Panc1 (cell line): ENCODE measurements at regions not wholly inside any gene's neighbourhood (a gene's known extent, or its start where the extent isn't known, plus 50 kb on each side); places are given as distances from the start of the nearest gene placed in this dataset.

Experiments
- POLR2AphosphoS5 ChIP-seq: IDR thresholded peaks from 2 replicates; pipeline ENCODE4 v1.6.1; 2012; ENCODE audit warnings: mild to moderate bottlenecking, low read depth, low read length, moderate library complexity
- REST ChIP-seq, 2 experiments: IDR thresholded peaks; 2 replicates each; pipeline ENCODE4 v1.6.1; 2011 to 2012; ENCODE audit warnings: low read depth in 2 of 2, control low read depth in 1 of 2, low read length in 1 of 2, mild to moderate bottlenecking in 1 of 2, moderate library complexity in 1 of 2; ENCODE audit not compliant: insufficient read depth in 1 of 2
- TCF7L2 ChIP-seq: IDR thresholded peaks from 2 replicates; pipeline ENCODE4 v1.6.1; 2011; ENCODE audit warnings: mild to moderate bottlenecking, low read depth, low read length, inconsistent platforms
- TF ChIP-seq, protein P1 (sequence below): fragments of 450-650 bp; IDR thresholded peaks from 2 replicates; pipeline ENCODE4 v1.5.1; 2017; ENCODE audit warnings: mild to moderate bottlenecking

DNA sequence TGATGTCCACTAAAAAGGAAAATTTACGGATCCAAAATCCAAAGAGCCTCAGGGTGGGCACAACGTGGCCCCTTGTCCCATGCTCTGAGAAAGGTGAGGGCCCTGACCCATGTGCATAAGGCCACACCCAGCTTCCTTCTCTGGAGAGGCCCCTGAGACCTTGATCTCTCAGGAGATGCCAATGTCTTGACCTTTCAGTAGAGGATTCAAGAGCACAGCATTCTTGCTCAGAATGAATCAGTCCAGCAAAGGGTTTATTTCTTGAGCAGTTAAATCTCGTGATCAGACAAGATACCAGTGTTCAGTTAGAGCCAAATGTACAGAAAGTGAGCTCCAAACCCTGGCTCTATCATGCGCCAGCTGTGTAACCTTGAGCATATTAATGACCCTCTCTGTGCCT lies 115.9 kb upstream of the DAPK1 start:
- TF ChIP-seq, protein P1, sequence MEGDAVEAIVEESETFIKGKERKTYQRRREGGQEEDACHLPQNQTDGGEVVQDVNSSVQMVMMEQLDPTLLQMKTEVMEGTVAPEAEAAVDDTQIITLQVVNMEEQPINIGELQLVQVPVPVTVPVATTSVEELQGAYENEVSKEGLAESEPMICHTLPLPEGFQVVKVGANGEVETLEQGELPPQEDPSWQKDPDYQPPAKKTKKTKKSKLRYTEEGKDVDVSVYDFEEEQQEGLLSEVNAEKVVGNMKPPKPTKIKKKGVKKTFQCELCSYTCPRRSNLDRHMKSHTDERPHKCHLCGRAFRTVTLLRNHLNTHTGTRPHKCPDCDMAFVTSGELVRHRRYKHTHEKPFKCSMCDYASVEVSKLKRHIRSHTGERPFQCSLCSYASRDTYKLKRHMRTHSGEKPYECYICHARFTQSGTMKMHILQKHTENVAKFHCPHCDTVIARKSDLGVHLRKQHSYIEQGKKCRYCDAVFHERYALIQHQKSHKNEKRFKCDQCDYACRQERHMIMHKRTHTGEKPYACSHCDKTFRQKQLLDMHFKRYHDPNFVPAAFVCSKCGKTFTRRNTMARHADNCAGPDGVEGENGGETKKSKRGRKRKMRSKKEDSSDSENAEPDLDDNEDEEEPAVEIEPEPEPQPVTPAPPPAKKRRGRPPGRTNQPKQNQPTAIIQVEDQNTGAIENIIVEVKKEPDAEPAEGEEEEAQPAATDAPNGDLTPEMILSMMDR, result no peak
- TF ChIP-seq POLR2AphosphoS5 (no peak), TCF7L2 (no peak), REST (IDR thresholded peaks at IDR 0.05; ENCODE audit: insufficient read depth in 1 of 2, low read depth in 2 of 2, low read length in 1 of 2) (no peak)
